ENCODE measurements at regions not wholly inside any gene's neighbourhood (a gene's known extent, or its start where the extent isn't known, plus 50 kb on each side); places are given as distances from the start of the nearest gene placed in this dataset.

- no peak for TF ChIP-seq RFX5 (IDR thresholded peaks at IDR 0.05; ENCODE audit: low read length)
- TF ChIP-seq, protein P1, sequence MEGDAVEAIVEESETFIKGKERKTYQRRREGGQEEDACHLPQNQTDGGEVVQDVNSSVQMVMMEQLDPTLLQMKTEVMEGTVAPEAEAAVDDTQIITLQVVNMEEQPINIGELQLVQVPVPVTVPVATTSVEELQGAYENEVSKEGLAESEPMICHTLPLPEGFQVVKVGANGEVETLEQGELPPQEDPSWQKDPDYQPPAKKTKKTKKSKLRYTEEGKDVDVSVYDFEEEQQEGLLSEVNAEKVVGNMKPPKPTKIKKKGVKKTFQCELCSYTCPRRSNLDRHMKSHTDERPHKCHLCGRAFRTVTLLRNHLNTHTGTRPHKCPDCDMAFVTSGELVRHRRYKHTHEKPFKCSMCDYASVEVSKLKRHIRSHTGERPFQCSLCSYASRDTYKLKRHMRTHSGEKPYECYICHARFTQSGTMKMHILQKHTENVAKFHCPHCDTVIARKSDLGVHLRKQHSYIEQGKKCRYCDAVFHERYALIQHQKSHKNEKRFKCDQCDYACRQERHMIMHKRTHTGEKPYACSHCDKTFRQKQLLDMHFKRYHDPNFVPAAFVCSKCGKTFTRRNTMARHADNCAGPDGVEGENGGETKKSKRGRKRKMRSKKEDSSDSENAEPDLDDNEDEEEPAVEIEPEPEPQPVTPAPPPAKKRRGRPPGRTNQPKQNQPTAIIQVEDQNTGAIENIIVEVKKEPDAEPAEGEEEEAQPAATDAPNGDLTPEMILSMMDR (IDR thresholded peaks at IDR 0.05) = no peak
- no peak for TF ChIP-seq REST (IDR thresholded peaks at IDR 0.05; ENCODE audit: low read depth, low read length)
- TF ChIP-seq POLR2AphosphoS5 (IDR thresholded peaks at IDR 0.05; ENCODE audit: low read depth, low read length) = no peak
- no peak for TF ChIP-seq TAF1 (IDR thresholded peaks at IDR 0.05; ENCODE audit: borderline replicate concordance, low read depth, low read length)
- no peak for TF ChIP-seq JUND (IDR thresholded peaks at IDR 0.05)
- TF ChIP-seq, protein P2, sequence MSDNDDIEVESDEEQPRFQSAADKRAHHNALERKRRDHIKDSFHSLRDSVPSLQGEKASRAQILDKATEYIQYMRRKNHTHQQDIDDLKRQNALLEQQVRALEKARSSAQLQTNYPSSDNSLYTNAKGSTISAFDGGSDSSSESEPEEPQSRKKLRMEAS (IDR thresholded peaks at IDR 0.05; ENCODE audit: low read depth) = no peak
- no peak for TF ChIP-seq YY1 (IDR thresholded peaks at IDR 0.05; ENCODE audit: low read depth)
Observed at GRCh38 chr16:82497139-82497538, 129.6 kb upstream of the CDH13 start.

Measured in SK-N-SH (cell line).